PC-3 (cell line): ENCODE measurements at regions not wholly inside any gene's neighbourhood (a gene's known extent, or its start where the extent isn't known, plus 50 kb on each side); places are given as distances from the start of the nearest gene placed in this dataset.

Source experiments
- EZH2 ChIP-seq: fragments of 300-600 bp; sonication (generic); IDR thresholded peaks from one replicate; pipeline ENCODE4 v1.6.1; 2017; ENCODE audit warnings: antibody characterized with exemption, mild to moderate bottlenecking, low read length; ENCODE audit not compliant: unreplicated experiment
- TF ChIP-seq, protein P1 (sequence below): fragments of 300-600 bp; sonication (generic); conservative IDR thresholded peaks from 2 replicates; pipeline ENCODE4 v1.5.1; 2017; ENCODE audit warnings: antibody characterized with exemption, low read depth, mild to moderate bottlenecking, low read length

DNA sequence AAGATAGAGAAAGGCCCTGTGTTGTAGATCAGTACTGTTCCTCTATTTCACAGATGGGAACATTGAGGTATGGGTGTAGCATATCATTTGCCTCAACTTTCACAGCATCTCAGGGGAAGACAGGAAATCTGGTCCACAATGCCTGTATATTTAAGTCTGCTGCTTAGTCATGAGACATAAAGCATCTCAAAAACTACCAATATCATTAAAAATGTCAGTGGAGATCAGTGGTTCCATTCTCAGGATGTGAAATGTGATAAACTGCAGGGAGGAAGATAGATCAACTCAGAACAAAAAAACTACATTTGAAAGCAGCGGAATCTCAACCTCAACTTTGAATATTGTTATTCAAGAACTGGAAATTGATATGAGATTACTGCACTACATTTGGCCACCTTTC lies 192.9 kb upstream of the PREP start:
- TF ChIP-seq, protein P1, sequence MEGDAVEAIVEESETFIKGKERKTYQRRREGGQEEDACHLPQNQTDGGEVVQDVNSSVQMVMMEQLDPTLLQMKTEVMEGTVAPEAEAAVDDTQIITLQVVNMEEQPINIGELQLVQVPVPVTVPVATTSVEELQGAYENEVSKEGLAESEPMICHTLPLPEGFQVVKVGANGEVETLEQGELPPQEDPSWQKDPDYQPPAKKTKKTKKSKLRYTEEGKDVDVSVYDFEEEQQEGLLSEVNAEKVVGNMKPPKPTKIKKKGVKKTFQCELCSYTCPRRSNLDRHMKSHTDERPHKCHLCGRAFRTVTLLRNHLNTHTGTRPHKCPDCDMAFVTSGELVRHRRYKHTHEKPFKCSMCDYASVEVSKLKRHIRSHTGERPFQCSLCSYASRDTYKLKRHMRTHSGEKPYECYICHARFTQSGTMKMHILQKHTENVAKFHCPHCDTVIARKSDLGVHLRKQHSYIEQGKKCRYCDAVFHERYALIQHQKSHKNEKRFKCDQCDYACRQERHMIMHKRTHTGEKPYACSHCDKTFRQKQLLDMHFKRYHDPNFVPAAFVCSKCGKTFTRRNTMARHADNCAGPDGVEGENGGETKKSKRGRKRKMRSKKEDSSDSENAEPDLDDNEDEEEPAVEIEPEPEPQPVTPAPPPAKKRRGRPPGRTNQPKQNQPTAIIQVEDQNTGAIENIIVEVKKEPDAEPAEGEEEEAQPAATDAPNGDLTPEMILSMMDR: no peak
- TF ChIP-seq EZH2: no peak
